ENCODE measurements at regions not wholly inside any gene's neighbourhood (a gene's known extent, or its start where the extent isn't known, plus 50 kb on each side); places are given as distances from the start of the nearest gene placed in this dataset.

- TF ChIP-seq ZNF462 (CRISPR knock-in tag; IDR thresholded peaks at IDR 0.05) = no peak
- no peak for TF ChIP-seq JUNB (IDR thresholded peaks at IDR 0.05; ENCODE audit: unreplicated experiment)
- no peak for TF ChIP-seq REST (IDR thresholded peaks at IDR 0.05; ENCODE audit: unreplicated experiment)
- no peak for TF ChIP-seq ZNF331 (CRISPR knock-in tag; IDR thresholded peaks at IDR 0.05; ENCODE audit: low read depth)
These were observed 190.0 kb upstream of the SPRY2 start (continued) for GRCh38 chr13:80530902-80531301.

GRCh38 chr13:80530191-80530590, 189.3 kb upstream of the SPRY2 start:
- no peaks in the 10 kb centered on the region for H3K9me3 Mint-ChIP-seq
- no peak overlapping the region for H3K4me3 Mint-ChIP-seq
- H3K36me3 Mint-ChIP-seq (ENCODE audit: low read depth) = no peaks in the 10 kb centered on the region
- no peaks in the 10 kb centered on the region for H3K36me3 ChIP-seq (ENCODE audit: insufficient read depth)
- DNase-seq (ENCODE audit: low spot score) = no peak
- H3K4me1 ChIP-seq (ENCODE audit: insufficient read depth) = no peaks in the 10 kb centered on the region
- H3K9me2 ChIP-seq (ENCODE audit: insufficient read depth) = no peaks in the 10 kb centered on the region
- no peaks in the 10 kb centered on the region for H3F3A ChIP-seq (replicated peaks; ENCODE audit: low read depth)
- no peak overlapping the region for H3K4me2 ChIP-seq
- H3K27ac ChIP-seq (ENCODE audit: low read depth) = no peak overlapping the region
- no peaks in the 10 kb centered on the region for H3K79me2 ChIP-seq (replicated peaks; ENCODE audit: insufficient read depth)
- no peaks in the 10 kb centered on the region for H3K27me3 Mint-ChIP-seq (ENCODE audit: insufficient read depth, low read depth, poor library complexity)
- no peak overlapping the region for H3K27ac Mint-ChIP-seq
- H2AFZ ChIP-seq = no peak overlapping the region
- no peaks in the 10 kb centered on the region for H4K20me1 ChIP-seq (replicated peaks; ENCODE audit: insufficient read depth)
- H3K27me3 ChIP-seq (ENCODE audit: insufficient read depth) = no peaks in the 10 kb centered on the region
- H3K4me1 Mint-ChIP-seq = no peaks in the 10 kb centered on the region
- ATAC-seq = no peak
- no peak overlapping the region for H3K4me3 ChIP-seq
- no peak for TF ChIP-seq CTCF (conservative IDR thresholded peaks at IDR 0.05; ENCODE audit: low read depth in 2 of 2)
